Chondrocyte (in vitro differentiated cells): ENCODE measurements at regions not wholly inside any gene's neighbourhood (a gene's known extent, or its start where the extent isn't known, plus 50 kb on each side); places are given as distances from the start of the nearest gene placed in this dataset.

Source experiments
- DNase-seq: peaks from one replicate; pipeline ENCODE4 v3.0.0; 2021; ENCODE audit warnings: mixed read lengths, low spot score
- H3K27ac Mint-ChIP-seq: one replicate; pipeline ENCODE4 v1.8.0; 2021; ENCODE audit warnings: mild to moderate bottlenecking, moderate library complexity, mixed read lengths; ENCODE audit not compliant: unreplicated experiment
- H3K27me3 Mint-ChIP-seq: 2 replicates; pipeline ENCODE4 v1.8.0; 2021; ENCODE audit warnings: low read depth, mixed read lengths
- H3K36me3 Mint-ChIP-seq: 2 replicates; pipeline ENCODE4 v1.8.0; 2021; ENCODE audit warnings: low read depth, mixed read lengths
- H3K4me1 Mint-ChIP-seq: 2 replicates; pipeline ENCODE4 v1.8.0; 2021; ENCODE audit warnings: low read depth, mild to moderate bottlenecking, mixed read lengths
- H3K4me3 Mint-ChIP-seq: one replicate; pipeline ENCODE4 v1.8.0; 2021; ENCODE audit warnings: mild to moderate bottlenecking, moderate library complexity, mixed read lengths; ENCODE audit not compliant: unreplicated experiment
- H3K9me3 Mint-ChIP-seq: 2 replicates; pipeline ENCODE4 v1.8.0; 2021; ENCODE audit warnings: low read depth, mixed read lengths
- CTCF ChIP-seq: fragments of 200-600 bp; sonication (generic); IDR thresholded peaks from 2 replicates; pipeline ENCODE4 v1.5.0; 2021; ENCODE audit warnings: antibody characterized with exemption, mild to moderate bottlenecking, moderate library complexity

- H3K4me1 Mint-ChIP-seq = no peaks in the 10 kb centered on the region
- no peak overlapping the region for H3K27ac Mint-ChIP-seq
- H3K27me3 Mint-ChIP-seq = no peaks in the 10 kb centered on the region
- DNase-seq = no peak
- H3K4me3 Mint-ChIP-seq = no peak overlapping the region
- H3K9me3 Mint-ChIP-seq = peaks cover 18% of the 10 kb centered on the region
- no peak for TF ChIP-seq CTCF
- H3K36me3 Mint-ChIP-seq = no peaks in the 10 kb centered on the region
These were observed 458.5 kb downstream of the IRX1 start for GRCh38 chr5:4054092-4054491.

GRCh38 chr5:4058899-4059298 is 463.3 kb downstream of the IRX1 start:
- H3K27ac Mint-ChIP-seq = no peak overlapping the region
- H3K4me1 Mint-ChIP-seq = no peaks in the 10 kb centered on the region
- no peak overlapping the region for H3K4me3 Mint-ChIP-seq
- no peak for DNase-seq
- H3K9me3 Mint-ChIP-seq = peaks cover 21% of the 10 kb centered on the region
- no peak for TF ChIP-seq CTCF
- H3K36me3 Mint-ChIP-seq = no peaks in the 10 kb centered on the region
- no peaks in the 10 kb centered on the region for H3K27me3 Mint-ChIP-seq

GRCh38 chr5:4065472-4066320 is 470.1 kb downstream of the IRX1 start:
- H3K36me3 Mint-ChIP-seq = no peaks in the 10 kb centered on the region
- H3K27me3 Mint-ChIP-seq = no peaks in the 10 kb centered on the region
- no peak overlapping the region for H3K27ac Mint-ChIP-seq
- no peak for TF ChIP-seq CTCF
- peaks cover 17% of the 10 kb centered on the region for H3K9me3 Mint-ChIP-seq
- H3K4me1 Mint-ChIP-seq = no peaks in the 10 kb centered on the region
- no peak overlapping the region for H3K4me3 Mint-ChIP-seq
- no peak for DNase-seq

GRCh38 chr5:4068171-4068570 is 472.5 kb downstream of the IRX1 start:
- no peak for DNase-seq
- peaks cover 13% of the 10 kb centered on the region for H3K9me3 Mint-ChIP-seq
- no peaks in the 10 kb centered on the region for H3K4me1 Mint-ChIP-seq
- H3K27ac Mint-ChIP-seq = no peak overlapping the region
- H3K36me3 Mint-ChIP-seq = no peaks in the 10 kb centered on the region
- no peak overlapping the region for H3K4me3 Mint-ChIP-seq
- H3K27me3 Mint-ChIP-seq = no peaks in the 10 kb centered on the region
- no peak for TF ChIP-seq CTCF

GRCh38 chr5:4078544-4078943 is 482.9 kb downstream of the IRX1 start:
- peaks cover 15% of the 10 kb centered on the region for H3K9me3 Mint-ChIP-seq
- H3K36me3 Mint-ChIP-seq = no peaks in the 10 kb centered on the region
- TF ChIP-seq CTCF = no peak
- H3K4me1 Mint-ChIP-seq = no peaks in the 10 kb centered on the region
- no peak for DNase-seq
- no peaks in the 10 kb centered on the region for H3K27me3 Mint-ChIP-seq
- no peak overlapping the region for H3K27ac Mint-ChIP-seq
- H3K4me3 Mint-ChIP-seq = no peak overlapping the region
